ENCODE measurements at regions not wholly inside any gene's neighbourhood (a gene's known extent, or its start where the extent isn't known, plus 50 kb on each side); places are given as distances from the start of the nearest gene placed in this dataset.

GRCh38 chr4:133498149-133498548 lies 349.1 kb downstream of the PCDH10 start:
- WGBS, 2 experiments (ENCODE audit: extremely low coverage in 2 of 2, insufficient read length in 1 of 2), result no CpG with 5 or more reads among the region's 6 CpGs
- intact Hi-C loops (cut with micrococcal nuclease) (no loop called here), in situ Hi-C loops (cut with MboI; ENCODE audit: low sequenced_read_pairs) (no loop called here)

More at GRCh38 chr4:133498149-133498548, 349.1 kb downstream of the PCDH10 start:
- no peak overlapping the region for H3K4me2 ChIP-seq (ENCODE audit: low read depth, low read length)
- H3K9me1 ChIP-seq (ENCODE audit: insufficient read depth, low read length), result no peaks in the 10 kb centered on the region
- no peak for ATAC-seq (ENCODE audit: low read depth)
- no peak overlapping the region for H4K5ac ChIP-seq (ENCODE audit: low read depth, low read length)
- H2BK15ac ChIP-seq (ENCODE audit: low read depth, low read length), result no peak overlapping the region
- DNase-seq, result no peak
- H3K27me3 ChIP-seq (ENCODE audit: control insufficient read depth, insufficient read depth, low read length), result no peaks in the 10 kb centered on the region
- H3K27ac ChIP-seq (ENCODE audit: insufficient read depth, low read length), result no peak overlapping the region
- no peaks in the 10 kb centered on the region for H4K20me1 ChIP-seq (ENCODE audit: insufficient read depth, low read length)
- H3K36me3 ChIP-seq (ENCODE audit: control insufficient read depth, insufficient read depth, low read length), result no peaks in the 10 kb centered on the region
- no peak overlapping the region for H3K56ac ChIP-seq (ENCODE audit: extremely low read depth, insufficient read depth, low read length)
- no peaks in the 10 kb centered on the region for H3K9me3 ChIP-seq (ENCODE audit: control insufficient read depth, insufficient read depth, low read length)
- no peak overlapping the region for H3K14ac ChIP-seq (replicated peaks; ENCODE audit: low read depth, low read length)
- H3K18ac ChIP-seq (ENCODE audit: low read depth, low read length), result no peak overlapping the region
- no TSS peak for BruUV-seq (replicated peaks)
- ChIA-PET POLR2A (ENCODE audit: unreplicated experiment) (no interaction called here), CTCF (no interaction called here)
- no peak overlapping the region for H4K8ac ChIP-seq (ENCODE audit: low read depth in 2 of 2, low read length in 2 of 2)
- no peaks in the 10 kb centered on the region for H3K4me1 ChIP-seq (ENCODE audit: control insufficient read depth, insufficient read depth, low read length)
- no peak overlapping the region for H2BK5ac ChIP-seq (ENCODE audit: low read depth, low read length, poor library complexity, severe bottlenecking)
- no peak overlapping the region for H2AK9ac ChIP-seq (replicated peaks; ENCODE audit: low read depth, low read length, poor library complexity)
- H3K4ac ChIP-seq (ENCODE audit: low read depth, low read length), result no peak overlapping the region
- H2BK120ac ChIP-seq (ENCODE audit: low read depth, low read length), result no peak overlapping the region
- no peak overlapping the region for H2AFZ ChIP-seq (replicated peaks; ENCODE audit: low read length, poor library complexity)
- H4K91ac ChIP-seq (ENCODE audit: insufficient read depth, low read depth, low read length), result no peak overlapping the region
- H3K4me3 ChIP-seq (ENCODE audit: insufficient read depth, low read depth, low read length), result no peak overlapping the region
- no peaks in the 10 kb centered on the region for H3K79me1 ChIP-seq (ENCODE audit: low read depth in 1 of 2, low read length in 2 of 2)
- H3K23ac ChIP-seq (ENCODE audit: low read depth, low read length), result no peak overlapping the region
- no peak overlapping the region for H2AK5ac ChIP-seq (ENCODE audit: low read depth, low read length)
- no peak overlapping the region for H3K9ac ChIP-seq (ENCODE audit: low read depth, low read length)
- no peak overlapping the region for H2BK20ac ChIP-seq (ENCODE audit: low read depth, low read length)
- dilution Hi-C loops (cut with HindIII; ENCODE audit: low sequenced_read_pairs, unreplicated experiment), result no loop called here
- TF ChIP-seq USF2 (IDR thresholded peaks at IDR 0.05; ENCODE audit: low read depth, low read length), result no peak
- no peak for TF ChIP-seq SMC3 (IDR thresholded peaks at IDR 0.05; ENCODE audit: low read depth, low read length)
- TF ChIP-seq MAZ (IDR thresholded peaks at IDR 0.05; ENCODE audit: borderline replicate concordance, low read depth, low read length), result no peak
- TF ChIP-seq CHD1 (IDR thresholded peaks at IDR 0.05; ENCODE audit: low read depth, low read length), result no peak
- no peak for TF ChIP-seq CTCF (conservative IDR thresholded peaks at IDR 0.05; ENCODE audit: low read depth, low read length)
- no peak for TF ChIP-seq MXI1 (IDR thresholded peaks at IDR 0.05; ENCODE audit: borderline replicate concordance, low read depth, low read length)
- no peak for TF ChIP-seq CEBPB (IDR thresholded peaks at IDR 0.05; ENCODE audit: low read depth, low read length)
- TF ChIP-seq POLR2A (IDR thresholded peaks at IDR 0.05; ENCODE audit: low read depth, low read length), result no peak
- no peak for TF ChIP-seq RFX5 (IDR thresholded peaks at IDR 0.05; ENCODE audit: low read depth, low read length)
- no peak for TF ChIP-seq MAFK (IDR thresholded peaks at IDR 0.05; ENCODE audit: low read depth, low read length)
- no peak for TF ChIP-seq RAD21 (IDR thresholded peaks at IDR 0.05; ENCODE audit: low read length)
- TF ChIP-seq FOS (IDR thresholded peaks at IDR 0.05; ENCODE audit: low read depth, low read length), result no peak

All from IMR-90 (cell line).